Glomerular endothelial cell (primary cell): ENCODE measurements at regions not wholly inside any gene's neighbourhood (a gene's known extent, or its start where the extent isn't known, plus 50 kb on each side); places are given as distances from the start of the nearest gene placed in this dataset.
A peak's percentile ranks its signal among the peaks of the same experiment; 100 is the strongest.
"Not testable (repeated sequence)": the region's sequence is repeated elsewhere in the genome, so short reads cannot be mapped to it uniquely, and the experiment has no call there.

Experiments used
- DNase-seq: peaks from one replicate; pipeline ENCODE4 v3.0.0-alpha.2; 2011; ENCODE audit warnings: low read depth, low spot score; ENCODE audit errors: extremely low read depth

DNA sequence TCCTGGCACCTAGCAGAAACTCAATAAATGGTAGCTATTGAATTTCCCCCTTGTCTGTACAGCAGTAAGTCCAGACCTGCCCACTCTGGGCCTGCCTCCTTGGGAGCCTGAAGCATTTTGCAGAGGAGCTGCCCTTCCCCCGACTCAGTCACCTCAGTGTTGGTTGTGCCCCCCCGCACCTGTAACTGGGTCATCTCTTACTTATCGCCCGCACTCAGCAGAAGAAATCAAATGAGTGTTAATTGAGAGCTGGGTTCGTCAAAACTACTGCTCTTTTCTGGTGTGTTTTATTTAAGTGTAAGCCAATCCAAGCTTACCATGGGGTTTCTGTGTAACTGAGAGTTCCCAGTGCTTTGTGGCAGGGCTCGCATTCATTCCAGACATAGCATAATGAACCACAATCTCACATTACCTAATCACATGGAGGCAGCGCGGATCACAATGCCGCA is 175.5 kb upstream of the IRF2BP2 start:
- not testable (repeated sequence) for DNase-seq

- not testable (repeated sequence) for DNase-seq
Observed at GRCh38 chr1:234784108-234784507, 174.1 kb upstream of the IRF2BP2 start.

GRCh38 chr1:234782791-234783190 is 172.8 kb upstream of the IRF2BP2 start:
- DNase-seq: no peak

GRCh38 chr1:234782105-234782751 is 172.2 kb upstream of the IRF2BP2 start:
- no peak for DNase-seq

DNA sequence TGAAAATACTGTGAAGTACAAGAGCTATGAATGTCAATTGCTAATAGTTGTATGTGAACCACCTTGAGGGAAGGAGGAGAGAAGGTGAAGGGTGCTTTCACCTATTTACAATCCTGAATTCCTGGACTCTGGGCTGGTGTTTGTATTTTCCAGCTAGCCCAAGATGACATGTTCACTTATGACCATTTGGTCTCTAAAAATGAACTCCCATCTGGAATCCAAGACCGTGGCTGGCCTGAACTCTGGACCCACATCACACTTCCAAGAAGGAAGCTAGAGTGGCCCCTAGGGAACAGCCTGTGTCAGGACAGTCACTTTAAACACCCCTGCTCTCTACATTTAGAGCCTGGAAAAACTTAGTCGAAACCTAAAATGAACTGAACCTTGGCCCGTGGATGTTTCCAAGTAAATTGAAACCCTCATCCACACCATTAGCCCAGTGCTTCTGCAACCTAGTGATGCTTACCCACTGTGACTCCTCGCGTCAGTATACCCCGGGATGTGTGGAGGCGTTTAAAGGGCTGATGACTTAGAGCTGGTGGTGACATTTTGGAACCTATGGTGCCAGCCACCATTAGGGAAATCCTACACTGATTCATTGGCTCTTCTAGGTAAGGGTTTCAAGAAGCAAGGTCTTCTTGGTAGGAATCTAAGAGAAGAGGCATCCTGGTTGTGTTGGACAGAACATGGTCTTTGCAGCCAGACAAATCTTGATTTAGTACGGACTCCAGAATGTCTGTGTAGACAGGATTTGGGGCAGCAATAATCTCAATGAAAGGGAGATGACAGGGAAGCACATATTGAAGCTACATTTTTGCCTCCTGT is 171.5 kb upstream of the IRF2BP2 start:
- DNase-seq: no peak

DNA sequence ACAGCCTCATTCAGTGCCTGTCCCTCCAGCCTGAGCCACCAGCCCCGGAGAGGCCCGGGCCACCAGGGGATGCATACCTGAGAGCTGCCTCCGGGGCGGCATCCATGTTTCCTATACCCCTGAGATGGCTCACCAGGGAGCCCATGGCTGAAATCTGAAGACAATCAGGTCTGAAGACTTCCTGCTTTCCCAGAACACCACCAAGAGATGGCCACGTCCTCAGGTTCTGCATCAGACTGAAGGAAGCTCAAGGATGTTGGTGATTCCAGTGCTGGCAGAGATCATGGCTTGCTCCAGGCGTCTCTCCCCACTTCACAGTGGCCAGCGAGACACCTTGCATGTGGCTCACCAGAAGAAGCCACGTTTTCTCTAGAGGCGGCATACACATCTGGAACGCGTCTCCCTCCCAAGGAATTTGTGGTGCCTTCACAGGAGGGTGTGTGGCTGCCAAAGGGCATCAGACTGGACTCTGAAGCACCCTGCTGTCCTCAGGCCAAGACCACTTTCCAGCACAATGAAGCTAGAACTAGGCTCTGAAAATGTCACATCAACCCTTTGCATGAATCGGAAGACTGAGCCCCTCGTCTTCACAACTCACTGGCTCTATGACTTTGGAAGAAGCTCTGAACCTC is 170.7 kb upstream of the IRF2BP2 start:
- DNase-seq: no peak

DNA sequence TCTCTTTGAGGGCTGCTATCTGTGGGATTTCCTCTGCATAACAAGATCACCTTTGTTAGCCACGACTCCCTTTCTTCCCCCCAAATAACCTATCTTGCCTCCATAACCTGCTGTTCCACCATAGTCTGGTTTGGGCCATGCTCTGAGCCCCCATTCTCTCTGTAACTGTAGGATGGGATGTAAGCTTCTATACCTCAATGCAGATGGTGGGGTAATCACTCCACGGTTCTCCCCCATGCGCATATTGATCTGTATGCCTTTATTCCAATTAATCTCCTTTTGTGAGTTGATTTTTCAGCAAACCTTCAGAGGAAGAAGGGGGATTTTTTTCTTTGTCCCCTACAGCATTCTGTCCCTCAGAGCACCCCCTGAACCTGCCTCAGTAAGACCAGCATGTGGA is 170.1 kb upstream of the IRF2BP2 start:
- no peak for DNase-seq

- DNase-seq: not testable (repeated sequence)
Observed at GRCh38 chr1:234779600-234779999, 169.6 kb upstream of the IRF2BP2 start.

DNA sequence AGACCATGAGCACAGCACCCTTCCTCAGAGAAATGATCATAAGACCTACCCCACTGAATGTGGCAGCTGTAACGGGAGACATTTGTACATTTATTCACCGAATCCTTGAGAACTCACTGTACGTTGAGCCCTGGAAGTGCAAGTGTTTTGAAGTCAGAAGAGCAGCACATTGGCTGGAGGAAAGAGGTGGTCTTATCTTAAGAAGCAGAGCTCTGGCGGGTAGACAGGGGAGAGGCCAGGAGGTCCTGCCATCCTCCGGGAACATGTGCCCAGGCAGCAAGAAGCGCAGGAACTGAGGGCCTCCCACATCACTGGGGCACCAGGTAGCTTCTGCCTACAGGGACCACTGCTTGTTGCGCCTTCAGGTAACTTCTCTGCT is 169.2 kb upstream of the IRF2BP2 start:
- DNase-seq: no peak

GRCh38 chr1:234778221-234779159 is 168.5 kb upstream of the IRF2BP2 start:
- no peak for DNase-seq

- no peak for DNase-seq
Observed at GRCh38 chr1:234777856-234778220, 167.9 kb upstream of the IRF2BP2 start.

DNA sequence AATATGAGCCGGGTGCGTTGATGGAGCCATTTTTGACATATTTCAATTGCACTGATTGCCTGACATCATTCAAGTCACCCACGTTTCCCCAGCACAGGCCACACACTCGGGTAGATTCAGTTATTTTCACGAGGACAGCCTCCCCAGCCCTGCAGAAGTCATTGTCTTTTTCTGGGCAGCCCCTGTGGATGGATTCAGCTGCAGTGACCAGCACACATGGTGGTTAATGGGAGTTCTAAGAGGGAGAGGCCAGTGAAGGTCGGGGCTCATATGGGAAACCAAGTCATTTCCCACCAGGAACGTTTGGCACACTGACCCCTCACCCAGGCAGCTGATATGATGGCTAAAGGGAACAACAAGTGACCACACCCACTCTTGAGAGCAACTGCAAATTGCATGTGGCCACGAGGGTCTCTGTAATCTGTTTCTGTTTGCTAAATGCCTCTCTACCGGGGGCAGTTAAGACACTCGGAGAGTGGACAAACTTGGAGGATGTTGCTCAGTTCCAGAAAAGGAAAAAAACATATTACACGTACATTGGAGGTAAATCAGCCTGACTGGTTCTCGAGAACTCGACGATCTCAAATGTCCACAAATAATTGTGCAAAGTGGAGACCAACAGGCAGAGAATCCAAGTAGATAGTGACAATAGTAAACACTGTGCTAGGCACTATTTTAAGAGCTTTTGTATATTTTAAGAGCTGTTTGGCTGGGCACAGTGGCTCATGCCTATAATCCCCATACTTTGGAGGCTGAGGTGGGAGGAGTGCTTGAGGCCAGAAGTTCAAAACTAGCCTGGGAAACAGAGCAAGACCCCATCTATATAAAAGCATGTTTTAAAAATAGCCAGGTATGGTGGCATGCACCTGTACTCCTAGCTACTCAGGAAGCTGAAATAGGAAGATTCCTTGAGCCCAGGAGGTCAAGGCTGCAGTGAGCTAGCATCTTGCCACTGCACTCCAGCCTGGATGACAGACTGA is 167.2 kb upstream of the IRF2BP2 start:
- DNase-seq: no peak

GRCh38 chr1:234776256-234776875 is 166.4 kb upstream of the IRF2BP2 start:
- DNase-seq: no peak

- no peak for DNase-seq
Observed at GRCh38 chr1:234775477-234776246, 165.7 kb upstream of the IRF2BP2 start.

DNA sequence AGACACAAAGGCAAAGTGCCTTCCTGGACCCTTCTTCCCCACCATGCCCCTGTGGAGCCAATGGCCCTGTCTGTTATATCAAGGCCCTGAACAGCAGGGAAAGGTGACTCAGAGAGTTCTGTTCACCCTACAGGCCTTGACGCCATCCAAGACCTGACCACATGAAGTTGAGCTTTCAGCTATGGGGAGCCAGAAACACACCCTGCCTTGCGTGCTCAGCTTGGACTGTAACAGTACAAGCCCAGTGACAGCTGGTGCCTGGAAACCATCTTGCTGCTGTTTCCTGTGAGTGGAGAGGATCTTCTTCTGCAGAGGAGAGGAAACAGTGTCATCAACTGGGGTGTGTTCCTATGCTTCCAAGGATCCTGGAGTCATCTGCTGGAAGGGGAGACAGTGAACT is 165.0 kb upstream of the IRF2BP2 start:
- no peak for DNase-seq

GRCh38 chr1:234773936-234774677 is 164.1 kb upstream of the IRF2BP2 start:
- DNase-seq: no peak

DNA sequence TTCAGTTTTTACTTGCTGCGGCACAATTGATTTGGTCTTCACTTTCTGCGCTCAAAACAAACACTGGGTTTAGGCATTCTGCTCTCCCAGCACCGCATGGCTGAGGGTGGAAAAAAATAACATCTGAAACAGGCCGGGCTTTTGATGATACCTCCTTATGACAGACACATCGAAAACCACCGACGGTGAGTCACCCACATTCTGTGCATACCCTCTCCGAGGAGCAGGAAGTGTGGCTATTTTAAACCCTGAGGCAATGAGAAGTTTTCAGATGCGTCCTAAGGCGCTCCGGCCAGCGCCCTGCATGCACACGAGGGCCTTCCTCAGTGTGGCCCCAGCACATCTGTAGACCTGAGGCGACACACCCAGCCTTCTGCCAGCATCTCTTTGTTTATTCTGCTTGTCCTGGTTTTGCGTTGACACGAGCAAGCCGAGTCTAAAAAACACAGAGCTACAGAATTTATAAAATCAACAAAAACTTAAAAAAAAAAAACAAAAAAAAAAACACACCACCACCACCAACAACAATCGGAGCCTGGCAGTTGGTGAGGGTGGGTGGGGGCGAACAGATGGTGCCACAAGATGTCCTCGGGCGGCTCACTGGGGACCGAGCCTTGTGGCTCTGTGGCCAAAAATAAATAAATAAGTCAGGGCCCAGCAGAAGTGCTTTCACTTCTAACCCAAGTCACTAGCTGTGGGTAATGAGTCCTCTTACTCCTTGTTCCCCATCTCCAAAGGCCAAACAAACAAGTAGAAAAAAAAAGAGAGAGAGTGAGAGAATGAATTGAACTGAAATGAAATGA is 162.6 kb upstream of the IRF2BP2 start:
- peak; percentile 88 for DNase-seq
